Body of pancreas (tissue), 4 donors: ENCODE measurements at regions not wholly inside any gene's neighbourhood (a gene's known extent, or its start where the extent isn't known, plus 50 kb on each side); places are given as distances from the start of the nearest gene placed in this dataset.

Source experiments
- CTCF ChIP-seq, 7 experiments: fragments of 450-650 bp in 4 of 7; fragments of 200-600 bp in 3 of 7; sonication (generic) in 3 of 7; IDR thresholded peaks; one replicate each; pipeline ENCODE4 v1.5.1; 2016 to 2019; ENCODE audit warnings: antibody characterized with exemption in 7 of 7
- POLR2A ChIP-seq, 3 donors: fragments of 450-650 bp; IDR thresholded peaks; one replicate each; pipeline ENCODE4 v1.6.1; 2016; ENCODE audit warnings: antibody characterized with exemption in 3 of 3, mild to moderate bottlenecking in 2 of 3

- TF ChIP-seq CTCF (IDR thresholded peaks at IDR 0.05) = no peak
- TF ChIP-seq POLR2A (IDR thresholded peaks at IDR 0.05) = no peak
These were observed 282.5 kb downstream of the KLHL13 start for GRCh38 chrX:117834076-117834475.
